H9 (cell line): ENCODE measurements at regions not wholly inside any gene's neighbourhood (a gene's known extent, or its start where the extent isn't known, plus 50 kb on each side); places are given as distances from the start of the nearest gene placed in this dataset.

ENCODE experiments used
- DNase-seq: peaks from one replicate; pipeline ENCODE4 v3.0.0-alpha.2; 2017
- H2AFZ ChIP-seq: one replicate; pipeline ENCODE4 v1.6.1; 2013; ENCODE audit warnings: mild to moderate bottlenecking, low read length, control low read depth, moderate library complexity
- H2AK5ac ChIP-seq: 2 replicates; pipeline ENCODE4 v1.6.1; 2013; ENCODE audit warnings: low read length, control low read depth, mixed read lengths; ENCODE audit not compliant: insufficient read length
- H2BK120ac ChIP-seq: one replicate; pipeline ENCODE4 v1.6.1; 2013; ENCODE audit warnings: low read depth, mild to moderate bottlenecking, low read length, control low read depth, inconsistent platforms; ENCODE audit not compliant: poor library complexity, severe bottlenecking
- H2BK12ac ChIP-seq: 2 replicates; pipeline ENCODE4 v1.6.1; 2013; ENCODE audit warnings: low read length, control low read depth, mixed read lengths, low read depth; ENCODE audit not compliant: insufficient read length
- H2BK15ac ChIP-seq: 2 replicates; pipeline ENCODE4 v1.6.1; 2013; ENCODE audit warnings: low read depth, low read length, control low read depth
- H2BK20ac ChIP-seq: one replicate; pipeline ENCODE4 v1.6.1; 2013; ENCODE audit warnings: low read depth, mild to moderate bottlenecking, low read length, control low read depth, inconsistent platforms; ENCODE audit not compliant: poor library complexity, severe bottlenecking
- H2BK5ac ChIP-seq: 2 replicates; pipeline ENCODE4 v1.6.1; 2013; ENCODE audit warnings: low read length, control low read depth, mixed read lengths; ENCODE audit not compliant: insufficient read length
- H3K14ac ChIP-seq: 2 replicates; pipeline ENCODE4 v1.6.1; 2013; ENCODE audit warnings: low read length, control low read depth; ENCODE audit not compliant: insufficient read depth
- H3K18ac ChIP-seq: 2 replicates; pipeline ENCODE4 v1.6.1; 2013; ENCODE audit warnings: low read depth, mild to moderate bottlenecking, mixed read lengths, low read length, control low read depth; ENCODE audit not compliant: insufficient read length
- H3K23ac ChIP-seq: 2 replicates; pipeline ENCODE4 v1.6.1; 2013; ENCODE audit warnings: low read length, control low read depth, mixed read lengths, low read depth; ENCODE audit not compliant: insufficient read length
- H3K23me2 ChIP-seq: 2 replicates; pipeline ENCODE4 v1.6.1; 2013; ENCODE audit warnings: low read depth, mild to moderate bottlenecking, mixed read lengths, low read length, control low read depth; ENCODE audit not compliant: insufficient read length, poor library complexity, severe bottlenecking
- H3K27ac ChIP-seq: 2 replicates; pipeline ENCODE4 v1.5.1; 2013; ENCODE audit warnings: low read length, control low read depth, mixed read lengths, low read depth; ENCODE audit not compliant: insufficient read length
- H3K27me3 ChIP-seq: 2 replicates; pipeline ENCODE4 v1.6.1; 2013; ENCODE audit warnings: low read length, control low read depth, inconsistent platforms; ENCODE audit not compliant: insufficient read depth
- H3K4ac ChIP-seq: 2 replicates; pipeline ENCODE4 v1.6.1; 2013; ENCODE audit warnings: low read depth, mild to moderate bottlenecking, control low read depth, inconsistent platforms, low read length, moderate library complexity
- H3K4me1 ChIP-seq: 2 replicates; pipeline ENCODE4 v1.6.1; 2013; ENCODE audit warnings: low read length, control low read depth, inconsistent platforms; ENCODE audit not compliant: insufficient read depth
- H3K4me2 ChIP-seq: 2 replicates; pipeline ENCODE4 v1.6.1; 2013; ENCODE audit warnings: low read length, control low read depth, mixed read lengths; ENCODE audit not compliant: insufficient read length, insufficient read depth
- H3K56ac ChIP-seq: 2 replicates; pipeline ENCODE4 v1.6.1; 2013; ENCODE audit warnings: low read depth, mild to moderate bottlenecking, mixed read lengths, low read length, control low read depth; ENCODE audit not compliant: insufficient read length
- H3K79me1 ChIP-seq: 2 replicates; pipeline ENCODE4 v1.6.1; 2013; ENCODE audit warnings: low read depth, mild to moderate bottlenecking, moderate library complexity, low read length, control low read depth, inconsistent platforms; ENCODE audit not compliant: insufficient read depth, poor library complexity, severe bottlenecking
- H3K79me2 ChIP-seq: 2 replicates; pipeline ENCODE4 v1.6.1; 2013; ENCODE audit warnings: low read length, control low read depth, inconsistent platforms; ENCODE audit not compliant: insufficient read depth
- H3K9ac ChIP-seq: 2 replicates; pipeline ENCODE4 v1.6.1; 2013; ENCODE audit warnings: low read length, control low read depth, mixed read lengths; ENCODE audit not compliant: insufficient read length; ENCODE audit errors: extremely low read depth
- H3K9me3 ChIP-seq: one replicate; pipeline ENCODE4 v1.6.1; 2013; ENCODE audit warnings: low read depth, low read length, inconsistent platforms; ENCODE audit not compliant: control insufficient read depth
- H3T11ph ChIP-seq: one replicate; pipeline ENCODE4 v1.6.1; 2013; ENCODE audit warnings: mild to moderate bottlenecking, low read length, control low read depth, inconsistent platforms
- H4K20me1 ChIP-seq: one replicate; pipeline ENCODE4 v1.6.1; 2013; ENCODE audit not compliant: control insufficient read depth, insufficient read length, insufficient read depth
- H4K5ac ChIP-seq: 2 replicates; pipeline ENCODE4 v1.6.1; 2013; ENCODE audit warnings: low read depth, mild to moderate bottlenecking, mixed read lengths, low read length, control low read depth; ENCODE audit not compliant: insufficient read length
- H4K8ac ChIP-seq: replicated peaks from 2 replicates; pipeline ENCODE4 v1.6.1; 2013; ENCODE audit warnings: low read length, control low read depth, mixed read lengths, low read depth; ENCODE audit not compliant: insufficient read length
- H4K91ac ChIP-seq: 2 replicates; pipeline ENCODE4 v1.6.1; 2013; ENCODE audit warnings: low read depth, mild to moderate bottlenecking, moderate library complexity, mixed read lengths, low read length, control low read depth; ENCODE audit not compliant: insufficient read length
- H3K27ac Mint-ChIP-seq, 3 experiments: 2 replicates in 2 of 3; 3 replicates in 1 of 3; pipeline ENCODE4 v1.8.0; 2020 to 2021; ENCODE audit warnings: mixed read lengths in 3 of 3, mild to moderate bottlenecking in 1 of 3, moderate library complexity in 1 of 3
- H3K27me3 Mint-ChIP-seq: 2 replicates; pipeline ENCODE4 v1.8.0; 2021; ENCODE audit warnings: low read depth, mild to moderate bottlenecking, moderate library complexity, mixed read lengths
- H3K36me3 Mint-ChIP-seq, 3 experiments: 2 replicates in 2 of 3; 3 replicates in 1 of 3; pipeline ENCODE4 v1.8.0; 2020 to 2021; ENCODE audit warnings: low read depth in 3 of 3, mixed read lengths in 3 of 3; ENCODE audit not compliant: insufficient read depth in 1 of 3
- H3K4me1 Mint-ChIP-seq, 2 experiments: 2 replicates each; pipeline ENCODE4 v1.8.0; 2020; ENCODE audit warnings: mixed read lengths in 2 of 2
- H3K4me3 Mint-ChIP-seq, 2 experiments: 2 replicates in 1 of 2; 3 replicates in 1 of 2; pipeline ENCODE4 v1.8.0; 2020 to 2021; ENCODE audit warnings: mild to moderate bottlenecking in 2 of 2, mixed read lengths in 2 of 2, moderate library complexity in 1 of 2
- H3K9me3 Mint-ChIP-seq, 2 experiments: 2 replicates in 1 of 2; 3 replicates in 1 of 2; pipeline ENCODE4 v1.8.0; 2020; ENCODE audit warnings: mild to moderate bottlenecking in 2 of 2, mixed read lengths in 2 of 2, moderate library complexity in 1 of 2
- CTCF ChIP-seq: fragments of 200-600 bp; sonication (generic); conservative IDR thresholded peaks from 3 replicates; pipeline ENCODE4 v1.8.0; 2021; ENCODE audit warnings: antibody characterized with exemption, mild to moderate bottlenecking
- WGBS: extraction: QIAGEN DNeasy Blood & Tissue Kit; methylation state at CpG from one replicate; pipeline ENCODE4 v1.1.7; 2013; ENCODE audit warnings: missing lambda C conversion rate, low lambda C conversion rate, mixed read lengths; ENCODE audit not compliant: insufficient read length; ENCODE audit errors: extremely low coverage; 5-methylcytosine and 5-hydroxymethylcytosine counted together

GRCh38 chr13:81396192-81396591 lies 1055.3 kb upstream of the SPRY2 start:
- Mint-ChIP-seq H3K4me1 (peaks cover 33 to 35% of the 10 kb centered on the region in 2 experiments), H3K27me3 (no peaks in the 10 kb centered on the region), H3K9me3 (no peaks in the 10 kb centered on the region; a peak in 2 of 5 replicates), H3K36me3 (no peaks in the 10 kb centered on the region), H3K4me3 (no peak overlapping the region), H3K27ac (no peak overlapping the region)
- Histone ChIP-seq H3K4ac (no peak overlapping the region), H3K23ac (no peak overlapping the region), H2BK20ac (no peak overlapping the region), H3K4me2 (no peak overlapping the region), H3K9me3 (no peaks in the 10 kb centered on the region), H2BK5ac (no peak overlapping the region), H2BK120ac (no peak overlapping the region), H2BK12ac (no peak overlapping the region), H4K8ac (no peak overlapping the region), H4K5ac (no peak overlapping the region), H3K4me1 (peaks cover 3% of the 10 kb centered on the region; the same call in 1 of the 2 replicates), H3K9ac (no peak overlapping the region), H3K18ac (no peak overlapping the region), H3K27me3 (no peaks in the 10 kb centered on the region), H4K20me1 (no peaks in the 10 kb centered on the region), H3K27ac (no peak overlapping the region), H3K14ac (no peak overlapping the region), H2BK15ac (no peak overlapping the region), H3K79me1 (no peaks in the 10 kb centered on the region), H3K79me2 (no peaks in the 10 kb centered on the region), H3T11ph (no peak overlapping the region), H3K23me2 (no peaks in the 10 kb centered on the region), H2AFZ (no peak overlapping the region), H2AK5ac (no peak overlapping the region), H4K91ac (no peak overlapping the region), H3K56ac (no peak overlapping the region)
- no CpG with 5 or more reads among the region's 4 CpGs for WGBS
- no peak for DNase-seq
- TF ChIP-seq CTCF, result no peak
